Chondrocyte (in vitro differentiated cells): ENCODE measurements at regions not wholly inside any gene's neighbourhood (a gene's known extent, or its start where the extent isn't known, plus 50 kb on each side); places are given as distances from the start of the nearest gene placed in this dataset.
"Not testable (repeated sequence)": the region's sequence is repeated elsewhere in the genome, so short reads cannot be mapped to it uniquely, and the experiment has no call there.

Experiments
- DNase-seq: peaks from one replicate; pipeline ENCODE4 v3.0.0; 2021; ENCODE audit warnings: mixed read lengths, low spot score
- H3K27ac Mint-ChIP-seq: one replicate; pipeline ENCODE4 v1.8.0; 2021; ENCODE audit warnings: mild to moderate bottlenecking, moderate library complexity, mixed read lengths; ENCODE audit not compliant: unreplicated experiment
- H3K27me3 Mint-ChIP-seq: 2 replicates; pipeline ENCODE4 v1.8.0; 2021; ENCODE audit warnings: low read depth, mixed read lengths
- H3K36me3 Mint-ChIP-seq: 2 replicates; pipeline ENCODE4 v1.8.0; 2021; ENCODE audit warnings: low read depth, mixed read lengths
- H3K4me1 Mint-ChIP-seq: 2 replicates; pipeline ENCODE4 v1.8.0; 2021; ENCODE audit warnings: low read depth, mild to moderate bottlenecking, mixed read lengths
- H3K4me3 Mint-ChIP-seq: one replicate; pipeline ENCODE4 v1.8.0; 2021; ENCODE audit warnings: mild to moderate bottlenecking, moderate library complexity, mixed read lengths; ENCODE audit not compliant: unreplicated experiment
- H3K9me3 Mint-ChIP-seq: 2 replicates; pipeline ENCODE4 v1.8.0; 2021; ENCODE audit warnings: low read depth, mixed read lengths
- CTCF ChIP-seq: fragments of 200-600 bp; sonication (generic); IDR thresholded peaks from 2 replicates; pipeline ENCODE4 v1.5.0; 2021; ENCODE audit warnings: antibody characterized with exemption, mild to moderate bottlenecking, moderate library complexity

GRCh38 chr14:83614956-83615355 is 1915.0 kb upstream of the FLRT2 start:
- H3K4me1 Mint-ChIP-seq: peaks cover 14% of the 10 kb centered on the region
- no peak overlapping the region for H3K4me3 Mint-ChIP-seq
- H3K9me3 Mint-ChIP-seq: no peaks in the 10 kb centered on the region
- no peak overlapping the region for H3K27ac Mint-ChIP-seq
- no peaks in the 10 kb centered on the region for H3K27me3 Mint-ChIP-seq
- DNase-seq: no peak
- TF ChIP-seq CTCF: no peak
- H3K36me3 Mint-ChIP-seq: no peaks in the 10 kb centered on the region

- Mint-ChIP-seq H3K4me3 (no peak overlapping the region), H3K4me1 (peaks cover 14% of the 10 kb centered on the region), H3K9me3 (peaks cover 10% of the 10 kb centered on the region), H3K36me3 (peaks cover 2% of the 10 kb centered on the region), H3K27me3 (no peaks in the 10 kb centered on the region), H3K27ac (no peak overlapping the region)
- TF ChIP-seq CTCF: no peak
- DNase-seq: no peak
These were observed 1905.4 kb upstream of the FLRT2 start for GRCh38 chr14:83624541-83624940.

GRCh38 chr14:83632375-83632774 is 1897.6 kb upstream of the FLRT2 start:
- Mint-ChIP-seq H3K4me1 (no peaks in the 10 kb centered on the region), H3K4me3 (no peak overlapping the region), H3K36me3 (peaks cover 2% of the 10 kb centered on the region), H3K27ac (no peak overlapping the region), H3K27me3 (no peaks in the 10 kb centered on the region), H3K9me3 (peaks cover 10% of the 10 kb centered on the region)
- no peak for DNase-seq
- no peak for TF ChIP-seq CTCF

GRCh38 chr14:83638748-83639504 is 1891.0 kb upstream of the FLRT2 start:
- no peak overlapping the region for H3K4me3 Mint-ChIP-seq
- peaks cover 7% of the 10 kb centered on the region for H3K9me3 Mint-ChIP-seq
- no peak for TF ChIP-seq CTCF
- DNase-seq: no peak
- peaks cover 2% of the 10 kb centered on the region for H3K36me3 Mint-ChIP-seq
- H3K27me3 Mint-ChIP-seq: no peaks in the 10 kb centered on the region
- H3K4me1 Mint-ChIP-seq: no peaks in the 10 kb centered on the region
- no peak overlapping the region for H3K27ac Mint-ChIP-seq

GRCh38 chr14:83639505-83639875 is 1890.5 kb upstream of the FLRT2 start:
- not testable (repeated sequence) for DNase-seq, H3K36me3 Mint-ChIP-seq, H3K27me3 Mint-ChIP-seq, H3K27ac Mint-ChIP-seq, H3K4me1 Mint-ChIP-seq, H3K4me3 Mint-ChIP-seq, H3K9me3 Mint-ChIP-seq

GRCh38 chr14:83646228-83646627 is 1883.7 kb upstream of the FLRT2 start:
- no peak overlapping the region for H3K27ac Mint-ChIP-seq
- H3K9me3 Mint-ChIP-seq: peaks cover 7% of the 10 kb centered on the region

More at GRCh38 chr14:83646228-83646627, 1883.7 kb upstream of the FLRT2 start:
- TF ChIP-seq CTCF: no peak
- Mint-ChIP-seq H3K4me3 (no peak overlapping the region), H3K27me3 (no peaks in the 10 kb centered on the region), H3K4me1 (peaks cover 9% of the 10 kb centered on the region), H3K36me3 (peaks cover 2% of the 10 kb centered on the region)
- no peak for DNase-seq
